Astrocyte of the hippocampus (primary cell): ENCODE measurements at regions not wholly inside any gene's neighbourhood (a gene's known extent, or its start where the extent isn't known, plus 50 kb on each side); places are given as distances from the start of the nearest gene placed in this dataset.
"Not testable (repeated sequence)": the region's sequence is repeated elsewhere in the genome, so short reads cannot be mapped to it uniquely, and the experiment has no call there.

Experiments used
- DNase-seq: peaks from one replicate; pipeline ENCODE4 v3.0.0; 2011; ENCODE audit warnings: low read depth, low spot score

- no peak for DNase-seq
These were observed 136.2 kb upstream of the USP9X start for GRCh38 chrX:40949071-40949470.

GRCh38 chrX:40950546-40950945 lies 134.7 kb upstream of the USP9X start:
- DNase-seq = no peak

GRCh38 chrX:40951407-40951806 lies 133.8 kb upstream of the USP9X start:
- not testable (repeated sequence) for DNase-seq

GRCh38 chrX:40952855-40953254 lies 132.4 kb upstream of the USP9X start:
- DNase-seq = no peak

GRCh38 chrX:40953369-40953768 lies 131.9 kb upstream of the USP9X start:
- no peak for DNase-seq

- no peak for DNase-seq
These were observed 125.2 kb upstream of the USP9X start for GRCh38 chrX:40960041-40960440.

GRCh38 chrX:40962793-40963407 lies 122.3 kb upstream of the USP9X start:
- DNase-seq = no peak

- no peak for DNase-seq
These were observed 121.2 kb upstream of the USP9X start for GRCh38 chrX:40964008-40964407.

- DNase-seq = no peak
These were observed 120.3 kb upstream of the USP9X start for GRCh38 chrX:40964633-40965586.

- no peak for DNase-seq
These were observed 118.9 kb upstream of the USP9X start for GRCh38 chrX:40966213-40966820.

- DNase-seq = no peak
These were observed 117.1 kb upstream of the USP9X start for GRCh38 chrX:40968180-40968579.

- no peak for DNase-seq
These were observed 113.5 kb upstream of the USP9X start for GRCh38 chrX:40971736-40972135.

- DNase-seq = no peak
These were observed 111.6 kb upstream of the USP9X start for GRCh38 chrX:40973619-40974018.

GRCh38 chrX:40975951-40976350 lies 109.3 kb upstream of the USP9X start:
- no peak for DNase-seq

GRCh38 chrX:40976981-40977380 lies 108.3 kb upstream of the USP9X start:
- DNase-seq = no peak

GRCh38 chrX:40984962-40985361 lies 100.3 kb upstream of the USP9X start:
- no peak for DNase-seq

- DNase-seq = no peak
These were observed 97.8 kb upstream of the USP9X start for GRCh38 chrX:40987413-40987812.

GRCh38 chrX:40988100-40988499 lies 97.1 kb upstream of the USP9X start:
- no peak for DNase-seq

GRCh38 chrX:40993395-40993794 lies 91.8 kb upstream of the USP9X start:
- not testable (repeated sequence) for DNase-seq

GRCh38 chrX:40996886-40997530 lies 88.2 kb upstream of the USP9X start:
- DNase-seq = peak; percentile 69

GRCh38 chrX:40998123-40998522 lies 87.1 kb upstream of the USP9X start:
- DNase-seq = no peak

GRCh38 chrX:41001327-41001726 lies 83.9 kb upstream of the USP9X start:
- DNase-seq = no peak
